GM12892 (cell line): ENCODE measurements at regions not wholly inside any gene's neighbourhood (a gene's known extent, or its start where the extent isn't known, plus 50 kb on each side); places are given as distances from the start of the nearest gene placed in this dataset.

Source experiments
- POLR2A ChIP-seq: IDR thresholded peaks from 2 replicates; pipeline ENCODE4 v1.6.1; 2011; ENCODE audit warnings: low read depth, low read length, control low read depth
- POLR2AphosphoS5 ChIP-seq: IDR thresholded peaks from 2 replicates; pipeline ENCODE4 v1.6.1; 2011; ENCODE audit warnings: low read depth, low read length, control low read depth

DNA sequence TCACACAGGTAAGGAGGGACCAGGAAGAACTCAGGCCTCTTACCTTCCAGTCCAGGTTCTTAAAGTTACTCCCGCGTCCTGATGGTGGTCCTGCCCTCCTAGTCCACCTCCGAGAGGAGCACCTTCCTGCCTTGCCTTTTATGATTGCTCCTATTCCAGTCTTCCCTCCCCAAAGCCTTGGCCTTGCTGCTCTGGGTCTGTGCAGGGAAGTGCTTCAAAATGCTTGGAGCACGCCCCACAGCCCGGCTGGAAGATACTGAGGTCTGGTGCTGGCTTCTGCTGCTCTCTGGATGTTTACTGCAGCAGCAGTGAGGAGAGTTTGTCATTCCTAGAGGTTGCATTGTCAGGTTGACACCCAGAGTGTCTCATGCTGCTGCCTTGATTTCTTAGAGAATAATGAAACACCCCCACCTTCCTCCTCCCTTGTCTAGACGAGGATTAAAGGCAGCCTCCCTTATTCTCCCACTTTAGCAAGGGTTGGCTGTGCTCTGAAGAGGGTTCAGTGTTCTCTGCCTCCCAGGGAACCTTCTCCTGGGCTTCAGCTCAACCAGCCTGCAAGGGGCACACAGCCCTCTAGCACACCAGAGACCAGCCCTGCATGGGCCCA, 142.2 kb upstream of the CACNA1E start:
- TF ChIP-seq POLR2A (no peak), POLR2AphosphoS5 (no peak)
